HG02970 (cell line): ENCODE measurements at regions not wholly inside any gene's neighbourhood (a gene's known extent, or its start where the extent isn't known, plus 50 kb on each side); places are given as distances from the start of the nearest gene placed in this dataset.

Experiments used
- ATAC-seq: cut with Tn5 transposase; IDR thresholded peaks from one replicate; pipeline ENCODE4 v1.9.1; 2021; ENCODE audit warnings: mild to moderate bottlenecking, moderate library complexity, moderate number of reproducible peaks; ENCODE audit not compliant: unreplicated experiment, low FRiP score

- ATAC-seq, result no peak
Measured at GRCh38 chr17:79406316-79406715, 204.5 kb downstream of the RBFOX3 start.

- no peak for ATAC-seq
Measured at GRCh38 chr17:79405823-79406222, 205.0 kb downstream of the RBFOX3 start.

- ATAC-seq, result no peak
Measured at GRCh38 chr17:79404136-79404911, 206.5 kb downstream of the RBFOX3 start.

GRCh38 chr17:79401704-79402674 is 208.9 kb downstream of the RBFOX3 start:
- no peak for ATAC-seq

GRCh38 chr17:79400989-79401703 is 209.7 kb downstream of the RBFOX3 start:
- no peak for ATAC-seq

- ATAC-seq, result no peak
Measured at GRCh38 chr17:79399610-79400144, 211.2 kb downstream of the RBFOX3 start.

- no peak for ATAC-seq
Measured at GRCh38 chr17:79398441-79398840, 212.4 kb downstream of the RBFOX3 start.

GRCh38 chr17:79396696-79397095 is 214.2 kb downstream of the RBFOX3 start:
- ATAC-seq, result no peak

GRCh38 chr17:79395545-79395944 is 215.3 kb downstream of the RBFOX3 start:
- ATAC-seq, result no peak

GRCh38 chr17:79395066-79395465 is 215.8 kb downstream of the RBFOX3 start:
- ATAC-seq, result no peak

GRCh38 chr17:79393358-79394052 is 217.3 kb downstream of the RBFOX3 start:
- no peak for ATAC-seq

GRCh38 chr17:79392598-79392997 is 218.3 kb downstream of the RBFOX3 start:
- no peak for ATAC-seq

GRCh38 chr17:79391376-79392233 is 219.2 kb downstream of the RBFOX3 start:
- no peak for ATAC-seq

GRCh38 chr17:79389896-79390295 is 221.0 kb downstream of the RBFOX3 start:
- ATAC-seq, result no peak

GRCh38 chr17:79388556-79389295 is 222.1 kb downstream of the RBFOX3 start:
- no peak for ATAC-seq

- ATAC-seq, result no peak
Measured at GRCh38 chr17:79387783-79388182, 223.1 kb downstream of the RBFOX3 start.

GRCh38 chr17:79385962-79386563 is 224.8 kb downstream of the RBFOX3 start:
- ATAC-seq, result no peak

- ATAC-seq, result no peak
Measured at GRCh38 chr17:79382313-79382712, 228.5 kb downstream of the RBFOX3 start.
